ENCODE measurements at regions not wholly inside any gene's neighbourhood (a gene's known extent, or its start where the extent isn't known, plus 50 kb on each side); places are given as distances from the start of the nearest gene placed in this dataset.

GRCh38 chr4:189516902-189517301 lies 423.8 kb upstream of the FRG1 start:
- TF ChIP-seq CTCF (conservative IDR thresholded peaks at IDR 0.05; ENCODE audit: low read depth, low read length) (no peak), RCOR1 (IDR thresholded peaks at IDR 0.05; ENCODE audit: insufficient replicate concordance, low read length) (no peak), RFX5 (IDR thresholded peaks at IDR 0.05; ENCODE audit: low read depth, low read length) (no peak), FOS (IDR thresholded peaks at IDR 0.05; ENCODE audit: low read depth, low read length) (no peak), POLR2A (IDR thresholded peaks at IDR 0.05; ENCODE audit: low read depth, low read length) (no peak), SMC3 (IDR thresholded peaks at IDR 0.05; ENCODE audit: low read depth, low read length) (no peak), USF2 (IDR thresholded peaks at IDR 0.05; ENCODE audit: low read depth, low read length) (no peak), RAD21 (IDR thresholded peaks at IDR 0.05; ENCODE audit: low read length) (no peak), MAZ (IDR thresholded peaks at IDR 0.05; ENCODE audit: borderline replicate concordance, low read depth, low read length) (no peak), CEBPB (IDR thresholded peaks at IDR 0.05; ENCODE audit: low read depth, low read length) (no peak), MAFK (IDR thresholded peaks at IDR 0.05; ENCODE audit: low read depth, low read length) (no peak), BHLHE40 (IDR thresholded peaks at IDR 0.05; ENCODE audit: low read depth, low read length) (no peak)

Measured in IMR-90 (cell line).